ENCODE measurements at regions not wholly inside any gene's neighbourhood (a gene's known extent, or its start where the extent isn't known, plus 50 kb on each side); places are given as distances from the start of the nearest gene placed in this dataset.

GRCh38 chr7:155161690-155162089 is 91.6 kb downstream of the HTR5A start:
- no peak overlapping the region for H3K27ac Mint-ChIP-seq
- CTCF ChIA-PET, result no interaction called here
- no peaks in the 10 kb centered on the region for H3K4me1 Mint-ChIP-seq (ENCODE audit: low read depth)
- H3K36me3 Mint-ChIP-seq (ENCODE audit: low read depth), result no peaks in the 10 kb centered on the region
- POLR2A ChIA-PET, result no interaction called here
- H3K27me3 Mint-ChIP-seq, result peaks cover 13% of the 10 kb centered on the region
- no peak for DNase-seq
- no peaks in the 10 kb centered on the region for H3K9me3 Mint-ChIP-seq
- intact Hi-C loops (cut with micrococcal nuclease), result no loop called here
- H3K4me3 Mint-ChIP-seq, result no peak overlapping the region
- no peak for ATAC-seq
- no peak for TF ChIP-seq CTCF (IDR thresholded peaks at IDR 0.05)

GRCh38 chr7:155162422-155162821 is 92.3 kb downstream of the HTR5A start:
- TF ChIP-seq CTCF (IDR thresholded peaks at IDR 0.05), result no peak
- DNase-seq (no peak), ATAC-seq (no peak)
- CTCF ChIA-PET, result interaction anchor here (1.1 to 2.2 kb wide), 4 partner anchors 27 to 250 kb away, joined by 3 to 6 read pairs (median 5); no protein-coding TSS in a partner anchor
- Mint-ChIP-seq H3K36me3 (ENCODE audit: low read depth) (no peaks in the 10 kb centered on the region), H3K4me1 (ENCODE audit: low read depth) (no peaks in the 10 kb centered on the region), H3K27ac (no peak overlapping the region), H3K4me3 (no peak overlapping the region), H3K27me3 (peaks cover 13% of the 10 kb centered on the region), H3K9me3 (no peaks in the 10 kb centered on the region)
- POLR2A ChIA-PET, result no interaction called here
- intact Hi-C loops (cut with micrococcal nuclease), result no loop called here

- no peak for TF ChIP-seq CTCF (IDR thresholded peaks at IDR 0.05)
- H3K9me3 Mint-ChIP-seq, result no peaks in the 10 kb centered on the region
- CTCF ChIA-PET, result interaction anchor here (1.1 to 2.2 kb wide), 4 partner anchors 26 to 251 kb away, joined by 3 to 6 read pairs (median 4); no protein-coding TSS in a partner anchor
- DNase-seq, result no peak
- H3K4me3 Mint-ChIP-seq, result no peak overlapping the region
- no peak for ATAC-seq
- peaks cover 13% of the 10 kb centered on the region for H3K27me3 Mint-ChIP-seq
- H3K4me1 Mint-ChIP-seq (ENCODE audit: low read depth), result no peaks in the 10 kb centered on the region
- no peak overlapping the region for H3K27ac Mint-ChIP-seq
- intact Hi-C loops (cut with micrococcal nuclease), result no loop called here
- H3K36me3 Mint-ChIP-seq (ENCODE audit: low read depth), result no peaks in the 10 kb centered on the region
- POLR2A ChIA-PET, result interaction anchor here (0.7 kb wide), 1 partner anchor 36 kb away, joined by 3 read pairs; no protein-coding TSS in a partner anchor
These were observed 93.6 kb downstream of the HTR5A start for GRCh38 chr7:155163696-155164095.

GRCh38 chr7:155164316-155164715 is 94.2 kb downstream of the HTR5A start:
- H3K4me3 Mint-ChIP-seq, result no peak overlapping the region
- H3K27ac Mint-ChIP-seq, result no peak overlapping the region
- ATAC-seq (no peak), DNase-seq (no peak)
- ChIA-PET POLR2A (no interaction called here), CTCF (interaction anchor here (1.1 to 2.2 kb wide), 2 partner anchors 27 to 193 kb away, joined by 3 to 6 read pairs; no protein-coding TSS in a partner anchor)
- intact Hi-C loops (cut with micrococcal nuclease), result no loop called here
- H3K9me3 Mint-ChIP-seq, result no peaks in the 10 kb centered on the region
- no peaks in the 10 kb centered on the region for H3K36me3 Mint-ChIP-seq (ENCODE audit: low read depth)
- H3K4me1 Mint-ChIP-seq (ENCODE audit: low read depth), result no peaks in the 10 kb centered on the region
- H3K27me3 Mint-ChIP-seq, result peaks cover 13% of the 10 kb centered on the region
- no peak for TF ChIP-seq CTCF (IDR thresholded peaks at IDR 0.05)

GRCh38 chr7:155166108-155166507 is 96.0 kb downstream of the HTR5A start:
- Mint-ChIP-seq H3K9me3 (no peaks in the 10 kb centered on the region), H3K36me3 (ENCODE audit: low read depth) (no peaks in the 10 kb centered on the region), H3K27me3 (peaks cover 15% of the 10 kb centered on the region), H3K4me1 (ENCODE audit: low read depth) (no peaks in the 10 kb centered on the region), H3K4me3 (no peak overlapping the region), H3K27ac (no peak overlapping the region)
- ATAC-seq (no peak), DNase-seq (no peak)
- no peak for TF ChIP-seq CTCF (IDR thresholded peaks at IDR 0.05)
- POLR2A ChIA-PET, result no interaction called here
- CTCF ChIA-PET, result no interaction called here
- intact Hi-C loops (cut with micrococcal nuclease), result no loop called here
